ENCODE measurements at regions not wholly inside any gene's neighbourhood (a gene's known extent, or its start where the extent isn't known, plus 50 kb on each side); places are given as distances from the start of the nearest gene placed in this dataset.

- TF ChIP-seq POLR2AphosphoS5 (IDR thresholded peaks at IDR 0.05; ENCODE audit: low read length), result no peak
These were observed 73.5 kb upstream of the ST8SIA2 start (continued) for GRCh38 chr15:92320012-92320699.

GRCh38 chr15:92322566-92323355 is 70.9 kb upstream of the ST8SIA2 start:
- in situ Hi-C loops (cut with MboI), result no loop called here
- Histone ChIP-seq H3K27me3 (replicated peaks in 1 of 2; ENCODE audit: control insufficient read depth in 2 of 2, insufficient read depth in 2 of 2, low read length in 1 of 2) (no peaks in the 10 kb centered on the region; a peak in 1 of 4 replicates), H4K20me1 (ENCODE audit: control insufficient read depth, insufficient read depth) (no peaks in the 10 kb centered on the region), H3K9ac (ENCODE audit: control insufficient read depth, insufficient read depth, low read length) (no peak overlapping the region), H3K4me1 (ENCODE audit: control insufficient read depth, insufficient read depth, low read length) (no peaks in the 10 kb centered on the region), H3K9me3 (replicated peaks; ENCODE audit: control insufficient read depth, insufficient read depth, low read length) (no peaks in the 10 kb centered on the region), H3K4me3 (no peak overlapping the region), H2AFZ (ENCODE audit: control insufficient read depth, low read depth, low read length) (no peak overlapping the region), H3K79me2 (ENCODE audit: control insufficient read depth, insufficient read depth, low read length) (no peaks in the 10 kb centered on the region), H3K36me3 (ENCODE audit: control insufficient read depth in 2 of 2, insufficient read depth in 2 of 2, low read length in 1 of 2) (no peaks in the 10 kb centered on the region), H3K4me2 (ENCODE audit: control insufficient read depth, insufficient read depth) (no peak overlapping the region), H3K27ac (ENCODE audit: control insufficient read depth, insufficient read depth) (no peak overlapping the region)
- DNase-seq (ENCODE audit: low read depth, low spot score) (no peak), ATAC-seq (no peak), FAIRE-seq (no peak)
- RAD21 ChIA-PET (ENCODE audit: unreplicated experiment), result no interaction called here
- BruUV-seq (replicated peaks), result no TSS peak
- no peak for TF ChIP-seq POLR2AphosphoS2 (IDR thresholded peaks at IDR 0.05; ENCODE audit: low read depth, low read length)
- TF ChIP-seq ASH2L (IDR thresholded peaks at IDR 0.05; ENCODE audit: borderline replicate concordance, low read depth), result no peak
- no peak for TF ChIP-seq BRCA1 (IDR thresholded peaks at IDR 0.05; ENCODE audit: low read depth, low read length)
- no peak for TF ChIP-seq NFXL1 (IDR thresholded peaks at IDR 0.05; ENCODE audit: borderline replicate concordance)
- no peak for TF ChIP-seq YBX1 (IDR thresholded peaks at IDR 0.05)
- TF ChIP-seq NR2C2 (IDR thresholded peaks at IDR 0.05; ENCODE audit: borderline replicate concordance, control insufficient read depth, insufficient read length, low read depth), result no peak
- TF ChIP-seq CEBPZ (IDR thresholded peaks at IDR 0.05; ENCODE audit: low read depth, low read length), result no peak
- TF ChIP-seq WRNIP1 (IDR thresholded peaks at IDR 0.05; ENCODE audit: borderline replicate concordance, low read depth, low read length), result no peak
- no peak for TF ChIP-seq NR2F1 (conservative IDR thresholded peaks at IDR 0.05)
- TF ChIP-seq MTA3 (IDR thresholded peaks at IDR 0.05; ENCODE audit: borderline replicate concordance, low read length), result no peak
- TF ChIP-seq SMAD5 (IDR thresholded peaks at IDR 0.05; ENCODE audit: low read depth), result no peak
- no peak for TF ChIP-seq TARDBP (IDR thresholded peaks at IDR 0.05; ENCODE audit: borderline replicate concordance)
- TF ChIP-seq MTA2 (IDR thresholded peaks at IDR 0.05; ENCODE audit: low read depth), result no peak
- no peak for TF ChIP-seq TBL1XR1 (IDR thresholded peaks at IDR 0.05; ENCODE audit: low read depth, low read length)
- no peak for TF ChIP-seq BHLHE40 (IDR thresholded peaks at IDR 0.05; ENCODE audit: borderline replicate concordance in 1 of 2, low read depth in 2 of 2, low read length in 1 of 2)
- no peak for TF ChIP-seq CREB1 (IDR thresholded peaks at IDR 0.05; ENCODE audit: low read depth)
- TF ChIP-seq, protein P1, sequence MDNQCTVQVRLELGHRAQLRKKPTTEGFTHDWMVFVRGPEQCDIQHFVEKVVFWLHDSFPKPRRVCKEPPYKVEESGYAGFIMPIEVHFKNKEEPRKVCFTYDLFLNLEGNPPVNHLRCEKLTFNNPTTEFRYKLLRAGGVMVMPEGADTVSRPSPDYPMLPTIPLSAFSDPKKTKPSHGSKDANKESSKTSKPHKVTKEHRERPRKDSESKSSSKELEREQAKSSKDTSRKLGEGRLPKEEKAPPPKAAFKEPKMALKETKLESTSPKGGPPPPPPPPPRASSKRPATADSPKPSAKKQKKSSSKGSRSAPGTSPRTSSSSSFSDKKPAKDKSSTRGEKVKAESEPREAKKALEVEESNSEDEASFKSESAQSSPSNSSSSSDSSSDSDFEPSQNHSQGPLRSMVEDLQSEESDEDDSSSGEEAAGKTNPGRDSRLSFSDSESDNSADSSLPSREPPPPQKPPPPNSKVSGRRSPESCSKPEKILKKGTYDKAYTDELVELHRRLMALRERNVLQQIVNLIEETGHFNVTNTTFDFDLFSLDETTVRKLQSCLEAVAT (IDR thresholded peaks at IDR 0.05), result no peak
- POLR2A ChIA-PET, result no interaction called here
- 28% methylated on average over 13 of the region's 13 CpGs for WGBS (ENCODE audit: insufficient coverage, insufficient replicate concordance, low lambda C conversion rate, missing lambda C conversion rate)
- intact Hi-C loops (cut with micrococcal nuclease; ENCODE audit: unreplicated experiment), result no loop called here
- CTCF ChIA-PET, result no interaction called here
- SMC1A ChIA-PET (ENCODE audit: uncharacterized antibody, unreplicated experiment), result no interaction called here
